OCI-LY3 (cell line): ENCODE measurements at regions not wholly inside any gene's neighbourhood (a gene's known extent, or its start where the extent isn't known, plus 50 kb on each side); places are given as distances from the start of the nearest gene placed in this dataset.

Experiments
- EZH2phosphoT487 ChIP-seq: fragments of 200-600 bp; shearing (Covaris generic); IDR thresholded peaks from 2 replicates; pipeline ENCODE4 v1.6.1; 2018; ENCODE audit warnings: antibody characterized with exemption, mixed run types, low read depth
- TF ChIP-seq, protein P1 (sequence below): fragments of 200-600, 300-600 bp; sonication (generic); IDR thresholded peaks from 2 replicates; pipeline ENCODE4 v1.5.1; 2014; ENCODE audit warnings: antibody characterized with exemption, low read length, low read depth

DNA sequence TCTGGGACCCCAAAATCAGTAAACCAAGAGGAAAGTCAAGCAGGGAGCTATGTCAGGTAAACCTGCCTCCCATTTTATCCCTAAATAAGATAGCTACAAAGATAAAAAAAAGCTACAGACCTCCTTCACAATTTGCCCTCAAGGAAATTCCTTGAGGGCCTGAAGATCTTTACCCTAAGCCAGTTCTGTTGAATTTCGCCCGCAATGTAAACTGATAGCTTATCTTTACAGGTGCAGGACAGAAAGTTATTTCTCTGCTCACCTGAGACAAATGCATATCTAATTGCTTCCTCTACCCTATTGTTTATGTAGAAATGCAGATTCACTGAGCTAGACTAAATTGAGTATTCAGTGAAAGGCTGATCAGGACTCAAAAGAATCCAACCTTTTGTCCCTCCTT, 153.4 kb upstream of the CHRM3 start:
- TF ChIP-seq, protein P1, sequence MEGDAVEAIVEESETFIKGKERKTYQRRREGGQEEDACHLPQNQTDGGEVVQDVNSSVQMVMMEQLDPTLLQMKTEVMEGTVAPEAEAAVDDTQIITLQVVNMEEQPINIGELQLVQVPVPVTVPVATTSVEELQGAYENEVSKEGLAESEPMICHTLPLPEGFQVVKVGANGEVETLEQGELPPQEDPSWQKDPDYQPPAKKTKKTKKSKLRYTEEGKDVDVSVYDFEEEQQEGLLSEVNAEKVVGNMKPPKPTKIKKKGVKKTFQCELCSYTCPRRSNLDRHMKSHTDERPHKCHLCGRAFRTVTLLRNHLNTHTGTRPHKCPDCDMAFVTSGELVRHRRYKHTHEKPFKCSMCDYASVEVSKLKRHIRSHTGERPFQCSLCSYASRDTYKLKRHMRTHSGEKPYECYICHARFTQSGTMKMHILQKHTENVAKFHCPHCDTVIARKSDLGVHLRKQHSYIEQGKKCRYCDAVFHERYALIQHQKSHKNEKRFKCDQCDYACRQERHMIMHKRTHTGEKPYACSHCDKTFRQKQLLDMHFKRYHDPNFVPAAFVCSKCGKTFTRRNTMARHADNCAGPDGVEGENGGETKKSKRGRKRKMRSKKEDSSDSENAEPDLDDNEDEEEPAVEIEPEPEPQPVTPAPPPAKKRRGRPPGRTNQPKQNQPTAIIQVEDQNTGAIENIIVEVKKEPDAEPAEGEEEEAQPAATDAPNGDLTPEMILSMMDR, result no peak
- TF ChIP-seq EZH2phosphoT487, result no peak
